ENCODE measurements at regions not wholly inside any gene's neighbourhood (a gene's known extent, or its start where the extent isn't known, plus 50 kb on each side); places are given as distances from the start of the nearest gene placed in this dataset.

DNA sequence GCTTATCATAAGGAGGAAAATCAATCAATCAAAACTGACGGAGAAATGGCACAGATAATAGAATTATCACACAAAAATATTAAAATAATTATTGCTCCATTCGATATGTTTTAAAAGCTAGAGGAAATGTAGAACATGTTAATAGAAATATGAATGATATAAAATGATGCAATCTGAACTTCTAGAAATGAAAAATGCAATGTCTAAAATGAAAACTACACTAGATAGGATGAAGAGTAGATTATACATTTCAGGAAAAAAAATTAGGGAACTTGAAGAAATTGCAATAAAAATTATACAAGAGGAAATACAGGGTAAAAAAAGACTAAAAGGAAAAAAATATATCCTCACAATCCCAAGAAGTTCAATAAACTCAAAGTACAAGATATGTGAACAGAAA lies 80.2 kb upstream of the TP63 start:
- Histone ChIP-seq H3K27me3 (ENCODE audit: control insufficient read depth, insufficient read depth, low read length) (no peaks in the 10 kb centered on the region), H3K9me3 (ENCODE audit: control insufficient read depth, low read depth, low read length) (peaks cover 7% of the 10 kb centered on the region), H3K4me1 (ENCODE audit: control insufficient read depth, insufficient read depth, low read length) (no peaks in the 10 kb centered on the region), H3K27ac (ENCODE audit: low read length) (no peak overlapping the region), H3K4me3 (ENCODE audit: low read length) (no peak overlapping the region), H3K36me3 (ENCODE audit: control insufficient read depth, insufficient read depth, low read length) (no peaks in the 10 kb centered on the region)
- 45% methylated on average over 2 of the region's 2 CpGs for WGBS (ENCODE audit: insufficient coverage, low lambda C conversion rate)
- no peak for DNase-seq

DNA sequence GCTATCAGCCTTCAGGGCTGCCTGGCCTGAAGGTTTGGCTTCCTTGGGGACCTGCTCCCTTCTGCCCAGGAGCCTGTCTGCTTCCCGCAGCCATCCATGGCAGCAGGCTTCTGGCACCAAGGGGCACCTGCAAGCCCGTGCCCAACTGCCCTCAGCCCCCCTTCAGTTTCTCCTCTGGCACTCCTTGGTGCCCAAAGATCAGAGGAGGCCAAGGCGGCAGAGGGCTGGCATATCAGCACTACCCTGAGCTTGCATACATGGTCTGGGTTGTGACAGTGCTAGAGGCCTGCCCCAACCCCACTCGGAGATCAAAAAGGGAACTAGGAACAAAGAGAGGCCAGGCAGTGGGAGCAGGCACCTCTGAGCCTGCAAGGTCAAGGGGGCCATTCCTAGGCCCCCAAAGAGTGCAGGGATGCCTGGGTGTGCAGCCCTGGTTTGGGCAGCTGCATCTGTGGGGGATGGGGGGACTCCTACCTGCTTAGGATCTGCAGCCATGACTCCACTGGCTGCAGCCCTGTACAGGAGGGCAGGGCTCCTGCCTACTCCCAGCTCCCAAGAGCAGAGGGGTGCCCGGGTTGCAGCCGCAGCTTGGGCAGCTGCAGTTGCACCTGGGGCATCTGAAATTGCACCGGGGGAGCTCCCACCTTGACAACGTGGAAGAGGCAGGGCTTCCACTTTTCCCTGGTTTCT lies 76.2 kb upstream of the TP63 start:
- DNase-seq, result peak in 1 of 2 donors; percentile 8
- Histone ChIP-seq H3K27me3 (ENCODE audit: control insufficient read depth, insufficient read depth, low read length) (no peaks in the 10 kb centered on the region), H3K9me3 (ENCODE audit: control insufficient read depth, low read depth, low read length) (peaks cover 3% of the 10 kb centered on the region), H3K4me3 (ENCODE audit: low read length) (no peak overlapping the region), H3K27ac (ENCODE audit: low read length) (no peak overlapping the region), H3K4me1 (ENCODE audit: control insufficient read depth, insufficient read depth, low read length) (no peaks in the 10 kb centered on the region), H3K36me3 (ENCODE audit: control insufficient read depth, insufficient read depth, low read length) (no peaks in the 10 kb centered on the region)
- WGBS (ENCODE audit: insufficient coverage, low lambda C conversion rate), result no CpG with 5 or more reads among the region's 8 CpGs

DNA sequence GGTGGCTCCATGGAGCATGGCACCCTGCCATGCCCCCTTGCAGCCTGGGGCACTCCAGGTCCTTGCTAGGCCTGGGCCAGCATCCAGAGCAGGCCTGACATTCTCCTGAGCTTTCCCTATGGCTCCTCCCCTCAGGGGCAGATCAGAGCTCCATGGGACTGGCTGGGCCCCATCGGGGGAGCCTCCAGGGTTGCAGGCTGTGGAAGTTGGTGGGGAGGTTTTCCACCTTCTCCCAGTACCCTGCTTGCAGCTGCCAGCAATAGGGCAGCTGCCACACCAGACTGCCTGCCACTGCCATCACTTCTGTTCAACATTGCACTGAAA lies 75.7 kb upstream of the TP63 start:
- no peak for DNase-seq
- WGBS (ENCODE audit: insufficient coverage, low lambda C conversion rate), result no CpG with 5 or more reads among the region's 1 CpG
- H3K9me3 ChIP-seq (ENCODE audit: control insufficient read depth, low read depth, low read length), result peaks cover 3% of the 10 kb centered on the region
- H3K36me3 ChIP-seq (ENCODE audit: control insufficient read depth, insufficient read depth, low read length), result no peaks in the 10 kb centered on the region
- no peaks in the 10 kb centered on the region for H3K27me3 ChIP-seq (ENCODE audit: control insufficient read depth, insufficient read depth, low read length)
- no peak overlapping the region for H3K4me3 ChIP-seq (ENCODE audit: low read length)
- no peaks in the 10 kb centered on the region for H3K4me1 ChIP-seq (ENCODE audit: control insufficient read depth, insufficient read depth, low read length)
- H3K27ac ChIP-seq (ENCODE audit: low read length), result no peak overlapping the region

DNA sequence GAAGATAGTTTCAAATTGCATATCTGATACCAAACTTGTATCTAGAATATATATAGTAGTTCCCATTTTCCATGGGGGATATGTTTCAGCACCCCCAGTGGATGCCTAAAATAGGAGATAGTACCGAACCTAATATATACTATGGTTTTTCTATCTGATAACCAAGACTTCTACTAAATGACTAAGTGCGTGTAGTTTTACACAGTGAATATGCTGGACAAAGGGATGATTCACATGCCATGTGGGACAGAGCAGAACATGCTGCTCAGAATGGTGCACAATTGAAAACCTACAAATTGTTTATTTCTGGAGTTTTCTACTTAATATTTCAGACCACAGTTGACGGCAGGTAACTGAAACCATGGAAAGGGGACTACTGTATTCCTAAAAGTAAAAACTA lies 73.4 kb upstream of the TP63 start:
- H3K4me3 ChIP-seq (ENCODE audit: low read length), result no peak overlapping the region
- no peaks in the 10 kb centered on the region for H3K27me3 ChIP-seq (ENCODE audit: control insufficient read depth, insufficient read depth, low read length)
- whole genome bisulfite sequencing (ENCODE audit: insufficient coverage, low lambda C conversion rate), result 100% methylated on average over 1 of the region's 3 CpGs
- no peaks in the 10 kb centered on the region for H3K36me3 ChIP-seq (ENCODE audit: control insufficient read depth, insufficient read depth, low read length)
- peaks cover 3% of the 10 kb centered on the region for H3K9me3 ChIP-seq (ENCODE audit: control insufficient read depth, low read depth, low read length)
- H3K4me1 ChIP-seq (ENCODE audit: control insufficient read depth, insufficient read depth, low read length), result no peaks in the 10 kb centered on the region
- no peak for DNase-seq
- H3K27ac ChIP-seq (ENCODE audit: low read length), result no peak overlapping the region

DNA sequence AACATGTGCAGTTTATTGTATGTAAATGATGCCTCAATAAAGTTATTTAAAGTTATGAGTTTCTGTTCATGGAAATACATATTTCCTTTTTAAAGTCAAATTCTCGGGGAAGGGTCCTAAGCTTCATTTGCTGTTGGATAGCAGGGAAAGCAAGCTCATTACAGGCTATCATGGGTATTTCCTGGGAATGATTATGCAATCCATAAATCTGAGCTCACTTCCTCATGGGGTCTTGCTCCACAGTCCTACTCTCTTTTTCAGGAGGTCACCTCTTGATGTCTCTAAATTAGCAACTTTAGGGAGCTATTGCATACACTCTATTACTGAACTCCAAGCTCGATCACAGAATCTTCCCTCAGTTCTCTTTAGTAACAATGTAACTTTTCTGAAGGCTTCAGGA lies 69.9 kb upstream of the TP63 start:
- H3K27ac ChIP-seq (ENCODE audit: low read length), result no peak overlapping the region
- no peaks in the 10 kb centered on the region for H3K9me3 ChIP-seq (ENCODE audit: control insufficient read depth, low read depth, low read length)
- H3K36me3 ChIP-seq (ENCODE audit: control insufficient read depth, insufficient read depth, low read length), result no peaks in the 10 kb centered on the region
- H3K27me3 ChIP-seq (ENCODE audit: control insufficient read depth, insufficient read depth, low read length), result no peaks in the 10 kb centered on the region
- WGBS (ENCODE audit: insufficient coverage, low lambda C conversion rate), result no CpG with 5 or more reads among the region's 2 CpGs
- H3K4me3 ChIP-seq (ENCODE audit: low read length), result no peak overlapping the region
- DNase-seq, result no peak
- no peaks in the 10 kb centered on the region for H3K4me1 ChIP-seq (ENCODE audit: control insufficient read depth, insufficient read depth, low read length)

DNA sequence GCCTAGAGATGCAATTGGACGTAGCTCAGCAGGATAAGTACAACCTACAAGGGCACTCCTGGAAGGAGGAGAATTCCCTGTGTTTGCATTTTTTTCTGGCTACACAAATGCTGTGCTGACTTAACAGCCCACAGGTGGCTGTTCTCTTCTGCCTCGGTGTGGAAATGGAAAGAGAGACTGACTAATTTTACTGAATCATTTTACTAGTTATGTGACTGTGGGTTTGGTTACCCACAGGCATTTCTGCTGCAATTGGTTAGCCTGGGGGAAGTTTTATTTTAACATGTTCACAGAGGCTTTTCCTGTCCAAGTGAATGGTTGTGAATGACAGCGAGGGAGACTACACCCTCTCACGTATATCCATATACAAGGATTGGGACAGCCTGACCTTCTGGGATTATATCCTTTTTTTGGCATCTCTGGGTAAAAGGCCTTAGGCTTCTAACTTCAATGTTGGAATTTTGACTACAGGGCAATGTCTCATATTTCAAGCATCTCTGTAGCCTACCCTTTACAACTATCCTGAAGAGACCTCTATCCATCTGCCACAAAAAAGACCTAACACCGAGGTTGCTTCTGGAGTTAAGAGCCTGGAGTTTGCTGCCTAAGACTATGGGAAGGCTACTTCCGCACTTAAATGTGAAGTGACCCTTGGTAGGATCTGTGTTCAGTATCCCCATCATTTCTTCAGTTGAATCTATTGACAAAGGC lies 67.2 kb upstream of the TP63 start:
- no CpG with 5 or more reads among the region's 6 CpGs for whole genome bisulfite sequencing (ENCODE audit: insufficient coverage, low lambda C conversion rate)
- Histone ChIP-seq H3K27ac (ENCODE audit: low read length) (no peak overlapping the region), H3K4me3 (ENCODE audit: low read length) (no peak overlapping the region), H3K27me3 (ENCODE audit: control insufficient read depth, insufficient read depth, low read length) (no peaks in the 10 kb centered on the region), H3K9me3 (ENCODE audit: control insufficient read depth, low read depth, low read length) (no peaks in the 10 kb centered on the region), H3K36me3 (ENCODE audit: control insufficient read depth, insufficient read depth, low read length) (no peaks in the 10 kb centered on the region), H3K4me1 (ENCODE audit: control insufficient read depth, insufficient read depth, low read length) (no peaks in the 10 kb centered on the region)
- DNase-seq, result no peak

DNA sequence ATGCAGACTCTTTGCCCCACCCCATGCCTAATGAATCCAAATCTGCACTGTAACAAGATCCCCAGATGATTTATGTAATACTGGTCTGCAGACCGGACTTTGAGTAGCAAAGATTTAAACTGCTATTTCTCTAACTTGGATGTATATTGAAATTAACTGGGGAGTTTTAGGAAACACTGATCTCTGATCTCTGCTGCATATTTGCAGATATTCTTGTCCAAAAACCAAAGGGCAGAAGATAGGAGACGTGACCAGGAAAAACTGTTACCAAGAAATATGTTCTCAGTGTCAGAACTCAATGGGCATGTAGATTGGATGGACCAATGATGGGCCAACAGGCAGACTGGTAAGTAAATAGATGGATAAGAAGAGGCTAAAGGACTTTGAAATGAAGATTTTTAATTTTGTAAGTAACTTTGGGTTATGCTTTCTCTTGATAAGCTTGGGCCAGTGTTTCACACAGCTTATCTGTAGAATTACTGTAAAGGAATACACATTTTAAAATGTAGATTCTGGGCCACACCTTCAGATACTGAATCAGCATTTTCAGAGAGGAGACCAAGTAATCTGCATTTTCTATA lies 64.5 kb upstream of the TP63 start:
- no peak overlapping the region for H3K4me3 ChIP-seq (ENCODE audit: low read length)
- DNase-seq, result no peak
- WGBS (ENCODE audit: insufficient coverage, low lambda C conversion rate), result no CpG with 5 or more reads among the region's 2 CpGs

DNA sequence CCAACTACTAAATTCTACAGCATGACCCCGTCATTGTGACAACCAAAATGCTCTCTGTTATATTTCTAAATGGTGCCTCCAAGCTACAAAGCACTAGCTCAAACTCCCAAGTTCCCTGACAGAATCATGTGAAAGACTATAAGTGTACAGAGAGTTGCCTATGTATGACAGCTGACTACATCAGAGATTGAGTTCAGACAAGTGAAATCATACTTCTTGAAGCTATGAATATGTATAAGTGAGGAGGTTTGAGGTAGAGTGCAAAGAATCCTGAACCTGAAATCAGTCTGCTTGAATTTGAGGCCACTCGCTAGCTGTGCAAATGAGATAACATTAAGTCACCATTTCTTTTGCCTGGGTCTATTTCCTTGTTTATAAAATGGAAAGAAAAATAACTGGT lies 63.9 kb upstream of the TP63 start:
- Histone ChIP-seq H3K9me3 (ENCODE audit: control insufficient read depth, low read depth, low read length) (no peaks in the 10 kb centered on the region), H3K27me3 (ENCODE audit: control insufficient read depth, insufficient read depth, low read length) (no peaks in the 10 kb centered on the region), H3K4me1 (ENCODE audit: control insufficient read depth, insufficient read depth, low read length) (no peaks in the 10 kb centered on the region), H3K27ac (ENCODE audit: low read length) (no peak overlapping the region), H3K4me3 (ENCODE audit: low read length) (no peak overlapping the region), H3K36me3 (ENCODE audit: control insufficient read depth, insufficient read depth, low read length) (no peaks in the 10 kb centered on the region)
- no peak for DNase-seq
- no CpG with 5 or more reads among the region's 2 CpGs for WGBS (ENCODE audit: insufficient coverage, low lambda C conversion rate)

More for the DNA sequence above, 64.5 kb upstream of the TP63 start:
- no peaks in the 10 kb centered on the region for H3K27me3 ChIP-seq (ENCODE audit: control insufficient read depth, insufficient read depth, low read length)
- no peak overlapping the region for H3K27ac ChIP-seq (ENCODE audit: low read length)
- no peaks in the 10 kb centered on the region for H3K9me3 ChIP-seq (ENCODE audit: control insufficient read depth, low read depth, low read length)
- no peaks in the 10 kb centered on the region for H3K36me3 ChIP-seq (ENCODE audit: control insufficient read depth, insufficient read depth, low read length)
- no peaks in the 10 kb centered on the region for H3K4me1 ChIP-seq (ENCODE audit: control insufficient read depth, insufficient read depth, low read length)

DNA sequence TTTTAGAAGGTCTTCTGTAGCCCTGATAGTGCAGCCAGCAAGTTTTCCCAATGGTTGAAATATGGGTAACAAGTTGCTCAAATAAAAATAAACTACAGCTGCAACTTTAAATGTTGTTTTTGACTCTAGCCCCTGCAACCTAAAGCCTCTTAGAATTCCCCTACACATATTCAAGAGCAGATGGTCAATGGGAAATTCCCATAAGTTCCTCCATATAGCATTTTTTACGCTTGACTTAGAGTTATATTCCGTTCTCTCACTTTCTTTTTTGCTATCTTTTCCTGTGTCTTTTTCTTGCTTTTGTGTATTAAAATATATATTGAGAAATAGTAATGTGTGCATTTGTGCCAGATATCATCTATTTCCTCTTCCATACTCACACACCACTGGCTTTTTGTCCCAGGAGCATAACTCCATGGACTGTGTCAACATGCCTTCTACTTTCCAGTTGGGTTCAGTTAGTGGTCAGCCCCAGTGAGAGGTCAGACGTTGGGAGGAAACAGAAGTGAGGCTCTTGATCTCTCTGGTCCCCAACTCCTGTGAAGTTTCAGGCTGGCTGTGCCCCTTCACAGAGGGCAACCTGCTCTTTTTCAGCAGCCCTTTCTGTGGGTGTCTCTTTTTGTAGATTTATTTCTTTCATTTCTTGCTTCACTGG lies 63.3 kb upstream of the TP63 start:
- DNase-seq, result no peak
- 94% methylated on average over 2 of the region's 3 CpGs for WGBS (ENCODE audit: insufficient coverage, low lambda C conversion rate)

DNA sequence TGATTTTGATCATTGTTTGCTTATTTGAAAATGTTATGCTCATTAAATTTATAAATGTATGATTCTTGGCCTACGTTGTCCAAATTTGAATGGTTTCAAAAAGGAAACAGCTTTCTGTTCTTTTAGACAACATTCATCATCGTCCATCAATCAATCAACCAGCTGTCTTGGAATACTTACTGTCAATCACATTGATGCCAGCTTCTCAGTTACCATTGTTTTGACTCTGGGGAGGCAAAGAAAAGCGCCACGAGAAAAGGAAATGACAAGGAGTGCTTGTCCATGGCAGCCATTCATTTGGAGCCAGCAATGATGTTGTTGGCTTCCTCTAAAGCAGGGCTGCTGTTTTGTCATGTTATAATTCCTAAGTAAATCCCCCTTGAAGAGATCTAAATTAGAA lies 62.2 kb upstream of the TP63 start:
- no peaks in the 10 kb centered on the region for H3K36me3 ChIP-seq (ENCODE audit: control insufficient read depth, insufficient read depth, low read length)
- WGBS (ENCODE audit: insufficient coverage, low lambda C conversion rate), result 100% methylated on average over 1 of the region's 4 CpGs
- H3K27ac ChIP-seq (ENCODE audit: low read length), result no peak overlapping the region

More for the DNA sequence above, 63.3 kb upstream of the TP63 start:
- Histone ChIP-seq H3K27me3 (ENCODE audit: control insufficient read depth, insufficient read depth, low read length) (no peaks in the 10 kb centered on the region), H3K4me1 (ENCODE audit: control insufficient read depth, insufficient read depth, low read length) (no peaks in the 10 kb centered on the region), H3K27ac (ENCODE audit: low read length) (no peak overlapping the region), H3K36me3 (ENCODE audit: control insufficient read depth, insufficient read depth, low read length) (no peaks in the 10 kb centered on the region), H3K9me3 (ENCODE audit: control insufficient read depth, low read depth, low read length) (no peaks in the 10 kb centered on the region), H3K4me3 (ENCODE audit: low read length) (no peak overlapping the region)

More for the DNA sequence above, 62.2 kb upstream of the TP63 start:
- Histone ChIP-seq H3K27me3 (ENCODE audit: control insufficient read depth, insufficient read depth, low read length) (no peaks in the 10 kb centered on the region), H3K9me3 (ENCODE audit: control insufficient read depth, low read depth, low read length) (no peaks in the 10 kb centered on the region), H3K4me3 (ENCODE audit: low read length) (no peak overlapping the region), H3K4me1 (ENCODE audit: control insufficient read depth, insufficient read depth, low read length) (no peaks in the 10 kb centered on the region)
- DNase-seq, result no peak
